Fibroblast of lung (primary cell): ENCODE measurements at regions not wholly inside any gene's neighbourhood (a gene's known extent, or its start where the extent isn't known, plus 50 kb on each side); places are given as distances from the start of the nearest gene placed in this dataset.

Experiments
- EZH2 ChIP-seq: IDR thresholded peaks from 2 replicates; pipeline ENCODE4 v1.5.1; 2012; ENCODE audit warnings: low read length, control low read depth, mild to moderate bottlenecking; ENCODE audit errors: missing control alignments
- TF ChIP-seq, protein P1 (sequence below), 2 donors: IDR thresholded peaks in 1 of 2; conservative IDR thresholded peaks in 1 of 2; 1 replicate in 1 of 2; 2 replicates in 1 of 2; pipeline ENCODE4 v1.5.1; 2011 to 2012; ENCODE audit warnings: low read length in 2 of 2, control low read depth in 1 of 2, inconsistent platforms in 1 of 2, low read depth in 1 of 2, mild to moderate bottlenecking in 1 of 2

DNA sequence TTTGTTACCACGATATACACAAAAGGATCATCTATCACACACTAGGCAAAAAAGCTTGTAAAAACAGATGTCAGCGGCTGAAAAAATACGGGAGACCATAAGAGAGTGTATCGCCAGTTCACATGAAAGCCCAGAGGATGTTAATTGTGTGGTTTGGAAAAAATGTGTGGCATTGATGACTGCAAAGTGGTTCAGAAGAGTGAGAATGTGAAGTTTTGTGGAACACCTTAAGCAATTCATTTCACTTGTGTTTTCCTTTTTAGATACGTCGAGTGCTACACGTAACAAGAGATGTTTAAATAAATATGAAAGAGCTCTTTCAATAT is 61.7 kb upstream of the DAPL1 start:
- TF ChIP-seq EZH2 = no peak
- TF ChIP-seq, protein P1, sequence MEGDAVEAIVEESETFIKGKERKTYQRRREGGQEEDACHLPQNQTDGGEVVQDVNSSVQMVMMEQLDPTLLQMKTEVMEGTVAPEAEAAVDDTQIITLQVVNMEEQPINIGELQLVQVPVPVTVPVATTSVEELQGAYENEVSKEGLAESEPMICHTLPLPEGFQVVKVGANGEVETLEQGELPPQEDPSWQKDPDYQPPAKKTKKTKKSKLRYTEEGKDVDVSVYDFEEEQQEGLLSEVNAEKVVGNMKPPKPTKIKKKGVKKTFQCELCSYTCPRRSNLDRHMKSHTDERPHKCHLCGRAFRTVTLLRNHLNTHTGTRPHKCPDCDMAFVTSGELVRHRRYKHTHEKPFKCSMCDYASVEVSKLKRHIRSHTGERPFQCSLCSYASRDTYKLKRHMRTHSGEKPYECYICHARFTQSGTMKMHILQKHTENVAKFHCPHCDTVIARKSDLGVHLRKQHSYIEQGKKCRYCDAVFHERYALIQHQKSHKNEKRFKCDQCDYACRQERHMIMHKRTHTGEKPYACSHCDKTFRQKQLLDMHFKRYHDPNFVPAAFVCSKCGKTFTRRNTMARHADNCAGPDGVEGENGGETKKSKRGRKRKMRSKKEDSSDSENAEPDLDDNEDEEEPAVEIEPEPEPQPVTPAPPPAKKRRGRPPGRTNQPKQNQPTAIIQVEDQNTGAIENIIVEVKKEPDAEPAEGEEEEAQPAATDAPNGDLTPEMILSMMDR (conservative IDR thresholded peaks at IDR 0.05 in 1 of 2, IDR thresholded peaks at IDR 0.05 in 1 of 2; ENCODE audit: low read depth in 1 of 2, low read length in 2 of 2) = no peak
